IMR-90 (cell line): ENCODE measurements at regions not wholly inside any gene's neighbourhood (a gene's known extent, or its start where the extent isn't known, plus 50 kb on each side); places are given as distances from the start of the nearest gene placed in this dataset.

Source experiments
- ATAC-seq: fragments of 200-7000 bp; cut with Tn5 transposase; 2 replicates; pipeline ENCODE4 v1.9.1; 2020; ENCODE audit warnings: low read depth, mild to moderate bottlenecking, moderate library complexity
- BruUV-seq: library from RNA; stranded (reverse); fragments of 400-500 nt; replicated peaks from 2 replicates; lab custom pipeline; 2021; lab: Mats Ljungman, UMichigan
- CTCF ChIA-PET: fragments of 300-600 bp; formaldehyde crosslinking; extraction: SDS; loops from one replicate; lab custom pipeline; 2021; ENCODE audit warnings: antibody characterized with exemption; lab: Yijun Ruan, JAX
- POLR2A ChIA-PET: fragments of 300-600 bp; sonication (Branson Sonifier 250); formaldehyde crosslinking; loops from one replicate; lab custom pipeline; 2022; ENCODE audit warnings: antibody characterized with exemption; ENCODE audit not compliant: unreplicated experiment; lab: Charles Lee
- DNase-seq: peaks from one replicate; pipeline ENCODE4 v3.0.0; 2013
- H2AFZ ChIP-seq: replicated peaks from 2 replicates; pipeline ENCODE3; 2013; ENCODE audit warnings: low read length, mild to moderate bottlenecking; ENCODE audit not compliant: poor library complexity
- H2AK5ac ChIP-seq: 2 replicates; pipeline ENCODE4 v1.6.1; 2013; ENCODE audit warnings: low read depth, low read length, inconsistent platforms
- H2AK9ac ChIP-seq: replicated peaks from 2 replicates; pipeline ENCODE3; 2013; ENCODE audit warnings: mild to moderate bottlenecking, low read depth, low read length, moderate library complexity; ENCODE audit not compliant: poor library complexity
- H2BK120ac ChIP-seq: 2 replicates; pipeline ENCODE4 v1.6.1; 2013; ENCODE audit warnings: low read depth, low read length, inconsistent platforms
- H2BK15ac ChIP-seq: 3 replicates; pipeline ENCODE4 v1.6.1; 2013; ENCODE audit warnings: low read depth, low read length, inconsistent platforms
- H2BK20ac ChIP-seq: 2 replicates; pipeline ENCODE4 v1.6.1; 2013; ENCODE audit warnings: low read depth, mild to moderate bottlenecking, inconsistent platforms, low read length, moderate library complexity
- H2BK5ac ChIP-seq: 2 replicates; pipeline ENCODE4 v1.6.1; 2013; ENCODE audit warnings: mild to moderate bottlenecking, low read depth, low read length, inconsistent platforms; ENCODE audit not compliant: poor library complexity, severe bottlenecking
- H3K14ac ChIP-seq: replicated peaks from 2 replicates; pipeline ENCODE4 v1.6.1; 2013; ENCODE audit warnings: low read depth, low read length, inconsistent platforms
- H3K18ac ChIP-seq: 2 replicates; pipeline ENCODE4 v1.6.1; 2013; ENCODE audit warnings: low read depth, low read length, control low read depth
- H3K23ac ChIP-seq: 2 replicates; pipeline ENCODE4 v1.6.1; 2013; ENCODE audit warnings: low read depth, low read length, inconsistent platforms
- H3K27ac ChIP-seq: 2 replicates; pipeline ENCODE4 v1.5.1; 2013; ENCODE audit warnings: mild to moderate bottlenecking, control low read depth, low read length; ENCODE audit not compliant: insufficient read depth
- H3K27me3 ChIP-seq: 2 replicates; pipeline ENCODE4 v1.6.1; 2013; ENCODE audit warnings: low read length; ENCODE audit not compliant: control insufficient read depth, insufficient read depth
- H3K36me3 ChIP-seq: 2 replicates; pipeline ENCODE4 v1.6.1; 2013; ENCODE audit warnings: low read length, mixed read lengths; ENCODE audit not compliant: control insufficient read depth, insufficient read depth
- H3K4ac ChIP-seq: 2 replicates; pipeline ENCODE4 v1.6.1; 2013; ENCODE audit warnings: low read depth, low read length, inconsistent platforms
- H3K4me1 ChIP-seq: 2 replicates; pipeline ENCODE4 v1.6.1; 2013; ENCODE audit warnings: low read length, mixed read lengths; ENCODE audit not compliant: control insufficient read depth, insufficient read depth
- H3K4me2 ChIP-seq: 2 replicates; pipeline ENCODE4 v1.6.1; 2013; ENCODE audit warnings: low read depth, mild to moderate bottlenecking, control low read depth, low read length, moderate library complexity
- H3K4me3 ChIP-seq: 2 replicates; pipeline ENCODE4 v1.5.1; 2013; ENCODE audit warnings: low read depth, mild to moderate bottlenecking, control low read depth, low read length, moderate library complexity; ENCODE audit not compliant: insufficient read depth
- H3K56ac ChIP-seq: 2 replicates; pipeline ENCODE4 v1.6.1; 2013; ENCODE audit warnings: low read length, inconsistent platforms; ENCODE audit not compliant: insufficient read depth; ENCODE audit errors: extremely low read depth
- H3K79me1 ChIP-seq, 2 experiments: 2 replicates each; pipeline ENCODE4 v1.6.1; 2013; ENCODE audit warnings: low read length in 2 of 2, inconsistent platforms in 1 of 2, low read depth in 1 of 2
- H3K9ac ChIP-seq: 2 replicates; pipeline ENCODE4 v1.6.1; 2013; ENCODE audit warnings: low read depth, low read length, control low read depth
- H3K9me1 ChIP-seq: 2 replicates; pipeline ENCODE4 v1.6.1; 2013; ENCODE audit warnings: low read length, inconsistent platforms; ENCODE audit not compliant: insufficient read depth
- H3K9me3 ChIP-seq: 2 replicates; pipeline ENCODE4 v1.6.1; 2013; ENCODE audit warnings: low read length; ENCODE audit not compliant: control insufficient read depth, insufficient read depth
- H4K20me1 ChIP-seq: 2 replicates; pipeline ENCODE4 v1.6.1; 2013; ENCODE audit warnings: low read length, inconsistent platforms; ENCODE audit not compliant: insufficient read depth
- H4K5ac ChIP-seq: 2 replicates; pipeline ENCODE4 v1.6.1; 2013; ENCODE audit warnings: mild to moderate bottlenecking, low read depth, low read length, control low read depth
- H4K8ac ChIP-seq, 2 experiments: 2 replicates each; pipeline ENCODE4 v1.6.1; 2013; ENCODE audit warnings: low read depth in 2 of 2, low read length in 2 of 2, control low read depth in 1 of 2, inconsistent platforms in 1 of 2
- H4K91ac ChIP-seq: 2 replicates; pipeline ENCODE4 v1.6.1; 2013; ENCODE audit warnings: low read depth, low read length, inconsistent platforms; ENCODE audit not compliant: insufficient read depth
- BHLHE40 ChIP-seq: fragments of 150-350 bp; IDR thresholded peaks from 2 replicates; pipeline ENCODE4 v1.6.1; 2016; ENCODE audit warnings: mild to moderate bottlenecking, low read depth, low read length
- CEBPB ChIP-seq: IDR thresholded peaks from 2 replicates; pipeline ENCODE4 v1.6.1; 2012; ENCODE audit warnings: low read depth, low read length, improper control_type of control experiment
- CHD1 ChIP-seq: IDR thresholded peaks from 2 replicates; pipeline ENCODE4 v1.6.1; 2012; ENCODE audit warnings: low read depth, low read length, improper control_type of control experiment
- CTCF ChIP-seq: conservative IDR thresholded peaks from 2 replicates; pipeline ENCODE4 v1.5.1; 2012; ENCODE audit warnings: mild to moderate bottlenecking, low read depth, low read length, improper control_type of control experiment
- ELK1 ChIP-seq: fragments of 150-350 bp; IDR thresholded peaks from 2 replicates; pipeline ENCODE4 v1.6.1; 2016; ENCODE audit warnings: low read depth, mild to moderate bottlenecking, low read length, moderate library complexity, borderline replicate concordance
- FOS ChIP-seq: fragments of 150-350 bp; IDR thresholded peaks from 2 replicates; pipeline ENCODE4 v1.6.1; 2016; ENCODE audit warnings: low read depth, low read length
- MAFK ChIP-seq: IDR thresholded peaks from 2 replicates; pipeline ENCODE4 v1.6.1; 2012; ENCODE audit warnings: low read depth, low read length, improper control_type of control experiment
- MAZ ChIP-seq: IDR thresholded peaks from 2 replicates; pipeline ENCODE4 v1.6.1; 2012; ENCODE audit warnings: low read depth, mild to moderate bottlenecking, low read length, improper control_type of control experiment, moderate library complexity, borderline replicate concordance
- MXI1 ChIP-seq: IDR thresholded peaks from 2 replicates; pipeline ENCODE4 v1.6.1; 2012; ENCODE audit warnings: low read depth, mild to moderate bottlenecking, low read length, moderate library complexity, borderline replicate concordance
- NFE2L2 ChIP-seq: fragments of 150-350 bp; IDR thresholded peaks from 2 replicates; pipeline ENCODE4 v1.6.1; 2016; ENCODE audit warnings: low read depth, mild to moderate bottlenecking, low read length
- POLR2A ChIP-seq: IDR thresholded peaks from 2 replicates; pipeline ENCODE4 v1.6.1; 2012; ENCODE audit warnings: mild to moderate bottlenecking, low read depth, low read length
- RAD21 ChIP-seq: IDR thresholded peaks from 2 replicates; pipeline ENCODE4 v1.6.1; 2012; ENCODE audit warnings: low read length, improper control_type of control experiment
- RCOR1 ChIP-seq: IDR thresholded peaks from 2 replicates; pipeline ENCODE4 v1.6.1; 2012; ENCODE audit warnings: mild to moderate bottlenecking, low read length, improper control_type of control experiment; ENCODE audit not compliant: insufficient replicate concordance
- RFX5 ChIP-seq: IDR thresholded peaks from 2 replicates; pipeline ENCODE4 v1.8.0; 2012; ENCODE audit warnings: low read depth, mild to moderate bottlenecking, low read length, moderate library complexity
- SMC3 ChIP-seq: fragments of 150-350 bp; IDR thresholded peaks from 2 replicates; pipeline ENCODE4 v1.6.1; 2016; ENCODE audit warnings: low read depth, mild to moderate bottlenecking, antibody characterized with exemption, low read length, moderate library complexity
- USF2 ChIP-seq: fragments of 150-350 bp; IDR thresholded peaks from 2 replicates; pipeline ENCODE4 v1.6.1; 2017; ENCODE audit warnings: mild to moderate bottlenecking, antibody characterized with exemption, low read length, low read depth
- WGBS, 2 experiments: methylation state at CpG; one replicate each; pipeline versions ENCODE4 v1.1.5 to v1.1.7; 2013; ENCODE audit warnings: missing lambda C conversion rate in 2 of 2; ENCODE audit not compliant: insufficient read length in 1 of 2; ENCODE audit errors: extremely low coverage in 2 of 2; 5-methylcytosine and 5-hydroxymethylcytosine counted together
- dilution Hi-C: fragments of 300-500 bp; cut with HindIII; formaldehyde crosslinking; loops from one replicate; pipeline ENCODE4 v1.14.3; 2018; ENCODE audit warnings: low sequenced_read_pairs; ENCODE audit not compliant: unreplicated experiment
- in situ Hi-C: fragments of 300-500 bp; cut with MboI; formaldehyde crosslinking; loops from 3 replicates; pipeline ENCODE4 v1.14.3; 2019; ENCODE audit warnings: low sequenced_read_pairs, inconsistent platforms, mixed read lengths
- intact Hi-C: fragments of 100-400 bp; cut with micrococcal nuclease; formaldehyde crosslinking; loops from 2 replicates; pipeline ENCODE4 v1.10.0; 2022

- Histone ChIP-seq H3K79me1 (no peaks in the 10 kb centered on the region), H3K9me3 (peaks cover 17% of the 10 kb centered on the region), H3K4me1 (no peaks in the 10 kb centered on the region), H3K27ac (no peak overlapping the region), H2BK120ac (no peak overlapping the region), H4K20me1 (no peaks in the 10 kb centered on the region), H3K9ac (no peak overlapping the region), H3K4me3 (no peak overlapping the region), H2BK15ac (no peak overlapping the region), H4K91ac (no peak overlapping the region), H3K23ac (no peak overlapping the region), H3K14ac (no peak overlapping the region), H4K8ac (no peak overlapping the region), H3K9me1 (no peaks in the 10 kb centered on the region), H2BK5ac (no peak overlapping the region), H3K36me3 (no peaks in the 10 kb centered on the region), H3K18ac (no peak overlapping the region), H3K56ac (no peak overlapping the region), H2AK5ac (no peak overlapping the region), H2BK20ac (no peak overlapping the region), H2AK9ac (no peak overlapping the region), H3K4ac (no peak overlapping the region), H3K4me2 (no peak overlapping the region), H3K27me3 (no peaks in the 10 kb centered on the region), H4K5ac (no peak overlapping the region), H2AFZ (no peak overlapping the region)
- in situ Hi-C loops = no loop called here
- ATAC-seq (no peak), DNase-seq (no peak)
- BruUV-seq = no TSS peak
- intact Hi-C loops = no loop called here
- ChIA-PET CTCF (no interaction called here), POLR2A (no interaction called here)
- TF ChIP-seq ELK1 (no peak), USF2 (no peak), FOS (no peak), MXI1 (no peak), RFX5 (no peak), CEBPB (no peak), CHD1 (no peak), RCOR1 (no peak), SMC3 (no peak), POLR2A (no peak), NFE2L2 (no peak), RAD21 (no peak), BHLHE40 (no peak), MAFK (no peak), MAZ (no peak), CTCF (no peak)
- dilution Hi-C loops = no loop called here
- WGBS, 2 experiments = no CpG with 5 or more reads among the region's 5 CpGs
Measured at GRCh38 chr12:118611770-118612169, 235.4 kb downstream of the SUDS3 start.
